ENCODE measurements at regions not wholly inside any gene's neighbourhood (a gene's known extent, or its start where the extent isn't known, plus 50 kb on each side); places are given as distances from the start of the nearest gene placed in this dataset.
"Not testable (repeated sequence)": the region's sequence is repeated elsewhere in the genome, so short reads cannot be mapped to it uniquely, and the experiment has no call there.

- DNase-seq (ENCODE audit: low spot score): no peak
These were observed 602.9 kb upstream of the ST8SIA4 start for GRCh38 chr5:101505891-101506570.

GRCh38 chr5:101482931-101483330 is 579.8 kb upstream of the ST8SIA4 start:
- DNase-seq (ENCODE audit: low spot score): no peak

DNA sequence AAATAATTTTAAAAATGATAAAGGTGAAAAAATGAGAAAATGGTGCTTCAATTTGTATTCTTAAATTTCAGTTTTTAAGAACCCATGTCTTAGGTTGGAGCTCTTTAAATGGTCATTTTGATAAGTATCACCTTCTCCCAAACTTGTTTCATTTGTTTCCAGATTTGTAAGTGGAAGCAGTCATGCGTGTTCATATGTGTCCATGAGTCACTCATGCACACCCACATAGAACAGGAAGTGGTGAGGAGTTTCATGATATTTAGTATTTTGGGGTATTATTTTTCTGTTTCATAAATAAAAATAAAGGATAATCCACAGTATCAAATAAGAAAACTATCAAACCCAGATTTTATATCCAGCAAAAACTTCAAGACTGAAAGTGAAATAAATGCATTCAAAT is 570.4 kb upstream of the ST8SIA4 start:
- peak; percentile 19 for DNase-seq (ENCODE audit: low spot score)

GRCh38 chr5:101461455-101461854 is 558.4 kb upstream of the ST8SIA4 start:
- no peak for DNase-seq (ENCODE audit: low spot score)

DNA sequence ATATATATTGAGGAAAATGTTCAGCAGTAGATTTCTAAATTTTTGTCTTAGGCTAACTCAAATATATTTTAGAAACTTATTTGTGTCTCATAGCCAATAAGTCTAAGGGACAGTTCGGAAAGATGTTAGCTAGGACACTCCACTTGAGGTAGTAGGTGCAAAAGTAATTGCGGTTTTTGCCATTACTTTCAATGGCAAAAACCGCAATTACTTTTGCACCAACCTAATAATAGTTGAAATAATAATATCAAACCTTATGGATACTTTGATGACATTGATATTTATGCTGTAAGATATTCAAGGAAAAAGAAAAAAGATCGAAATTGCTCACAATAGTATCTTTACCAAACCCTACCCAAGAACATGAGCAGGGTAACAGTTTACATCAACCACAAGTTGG is 555.5 kb upstream of the ST8SIA4 start:
- no peak for DNase-seq (ENCODE audit: low spot score)

- DNase-seq (ENCODE audit: low spot score): no peak
These were observed 552.8 kb upstream of the ST8SIA4 start for GRCh38 chr5:101455851-101456250.

GRCh38 chr5:101455048-101455447 is 552.0 kb upstream of the ST8SIA4 start:
- no peak for DNase-seq (ENCODE audit: low spot score)

DNA sequence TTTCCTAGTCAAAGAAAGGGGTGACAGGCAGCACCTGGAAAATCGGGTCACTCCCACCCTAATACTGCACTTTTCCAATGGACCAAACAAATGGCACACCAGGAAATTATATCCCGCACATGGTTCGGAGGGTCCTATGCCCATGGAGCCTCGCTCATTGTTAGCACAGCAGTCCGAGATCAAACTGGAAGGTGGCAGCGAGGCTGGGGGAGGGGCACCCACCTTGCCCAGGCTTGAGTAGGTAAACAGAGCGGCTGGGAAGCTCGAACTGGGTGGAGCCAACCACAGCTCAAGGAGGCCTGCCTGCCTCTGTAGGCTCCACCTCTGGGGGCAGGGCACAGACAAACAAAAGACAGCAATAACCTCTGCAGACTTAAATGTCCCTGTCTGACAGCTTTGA is 539.2 kb upstream of the ST8SIA4 start:
- not testable (repeated sequence) for DNase-seq (ENCODE audit: low spot score)

GRCh38 chr5:101440173-101440572 is 537.1 kb upstream of the ST8SIA4 start:
- no peak for DNase-seq (ENCODE audit: low spot score)

GRCh38 chr5:101437351-101437750 is 534.3 kb upstream of the ST8SIA4 start:
- DNase-seq (ENCODE audit: low spot score): no peak

DNA sequence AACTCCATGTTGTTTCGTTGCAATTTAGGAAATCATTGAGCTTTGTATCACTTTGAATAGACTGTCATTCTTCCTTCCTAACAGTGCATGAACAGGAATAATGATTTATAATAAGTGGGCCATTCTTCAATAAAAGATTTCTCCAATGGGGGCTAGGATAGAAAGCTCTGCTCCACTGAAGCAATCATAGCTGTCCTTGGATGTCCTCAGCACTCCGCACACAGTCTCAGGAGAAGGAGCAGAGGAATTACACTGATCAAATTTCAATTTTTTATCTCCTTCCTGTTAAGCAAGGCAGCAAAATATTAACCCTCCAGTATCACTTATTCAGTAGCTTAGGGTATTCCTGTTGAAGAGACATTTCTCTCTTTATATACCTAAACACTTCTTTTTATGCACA is 532.7 kb upstream of the ST8SIA4 start:
- DNase-seq (ENCODE audit: low spot score): no peak

- DNase-seq (ENCODE audit: low spot score): no peak
These were observed 528.1 kb upstream of the ST8SIA4 start for GRCh38 chr5:101431201-101431600.

DNA sequence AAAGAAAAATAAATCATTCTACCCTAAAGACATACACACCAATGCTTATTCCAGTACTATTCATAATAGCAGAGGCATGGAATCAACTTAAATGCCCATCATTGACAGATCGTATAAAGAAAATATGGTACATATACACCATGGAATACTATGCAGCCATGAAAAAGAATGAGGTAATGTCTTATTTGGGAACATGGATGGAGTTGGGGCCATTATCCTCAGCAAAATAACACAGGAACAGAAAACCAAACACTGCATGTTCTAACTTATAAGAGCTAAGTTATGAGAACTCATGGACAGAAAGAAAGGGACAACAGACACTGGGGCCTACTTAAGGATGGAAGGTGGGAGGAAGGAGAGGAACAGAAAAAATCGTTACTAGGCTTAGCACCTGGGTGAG is 527.5 kb upstream of the ST8SIA4 start:
- no peak for DNase-seq (ENCODE audit: low spot score)

DNA sequence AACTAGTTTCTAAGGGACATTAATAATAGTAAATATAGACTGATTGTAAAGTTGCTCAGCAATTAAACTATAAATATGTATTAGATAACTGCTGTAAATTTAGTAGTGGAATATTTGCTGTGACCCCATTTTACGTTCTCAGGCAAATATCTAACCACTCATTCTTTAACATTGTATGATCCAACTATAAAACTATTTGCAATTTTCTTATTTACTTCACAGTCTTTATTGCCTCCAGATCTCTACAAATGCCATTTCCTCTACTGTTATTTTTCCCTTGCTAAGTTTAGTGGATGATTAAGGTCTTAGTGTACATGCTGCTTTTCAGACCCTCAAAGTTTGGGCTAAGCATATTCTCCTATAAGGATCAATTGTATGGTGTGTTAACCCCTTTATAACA is 526.2 kb upstream of the ST8SIA4 start:
- no peak for DNase-seq (ENCODE audit: low spot score)

GRCh38 chr5:101425339-101425859 is 522.3 kb upstream of the ST8SIA4 start:
- no peak for DNase-seq (ENCODE audit: low spot score)

GRCh38 chr5:101424530-101425175 is 521.6 kb upstream of the ST8SIA4 start:
- DNase-seq (ENCODE audit: low spot score): no peak

GRCh38 chr5:101418713-101419118 is 515.6 kb upstream of the ST8SIA4 start:
- DNase-seq (ENCODE audit: low spot score): no peak

- no peak for DNase-seq (ENCODE audit: low spot score)
These were observed 501.4 kb upstream of the ST8SIA4 start for GRCh38 chr5:101404531-101404930.

GRCh38 chr5:101393795-101394450 is 490.8 kb upstream of the ST8SIA4 start:
- no peak for DNase-seq (ENCODE audit: low spot score)

- DNase-seq (ENCODE audit: low spot score): peak; percentile 57
These were observed 487.2 kb upstream of the ST8SIA4 start for GRCh38 chr5:101390151-101390908.

GRCh38 chr5:101385276-101385675 is 482.2 kb upstream of the ST8SIA4 start:
- DNase-seq (ENCODE audit: low spot score): no peak

DNA sequence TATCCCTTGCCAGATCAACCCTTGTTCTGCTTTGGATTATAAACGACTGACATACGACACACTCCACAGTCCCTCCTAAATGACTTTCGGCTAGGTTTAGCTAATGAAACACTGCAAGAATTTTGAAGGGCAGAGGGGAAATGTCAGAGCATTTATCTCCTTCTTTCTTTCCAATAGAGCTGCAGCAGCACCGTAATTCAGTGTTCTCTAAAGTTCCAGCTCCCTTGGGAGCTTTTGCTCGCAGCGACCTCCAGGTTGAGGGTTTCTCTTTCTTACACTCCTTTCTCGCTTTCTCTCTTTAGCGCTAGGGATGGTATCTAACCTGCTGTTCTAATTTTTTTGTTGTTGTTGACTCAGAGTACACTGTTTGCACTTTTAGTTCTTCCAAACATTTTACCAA is 467.1 kb upstream of the ST8SIA4 start:
- no peak for DNase-seq (ENCODE audit: low spot score)
